ENCODE measurements at regions not wholly inside any gene's neighbourhood (a gene's known extent, or its start where the extent isn't known, plus 50 kb on each side); places are given as distances from the start of the nearest gene placed in this dataset.
"Not testable (repeated sequence)": the region's sequence is repeated elsewhere in the genome, so short reads cannot be mapped to it uniquely, and the experiment has no call there.

DNA sequence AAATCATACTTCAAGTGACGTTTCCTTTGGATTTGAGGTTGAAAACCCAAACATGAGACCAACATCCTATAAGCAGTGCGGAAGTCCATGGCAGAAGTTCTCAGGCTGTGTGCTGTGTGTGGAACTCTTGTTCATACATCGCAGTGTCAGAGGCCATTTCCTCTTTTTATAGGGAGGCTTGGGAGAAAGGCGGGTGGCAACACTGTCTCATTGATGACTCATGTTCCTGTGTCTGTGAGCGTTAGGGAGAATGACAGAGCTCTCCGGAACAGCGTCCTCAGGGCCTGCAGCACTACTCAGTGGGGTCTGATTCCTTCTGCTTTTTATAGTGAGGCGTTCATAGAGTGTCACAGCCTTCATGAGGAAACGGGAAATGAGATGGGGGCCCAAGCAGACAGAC lies 98.8 kb upstream of the BASP1 start:
- H3K4me1 Mint-ChIP-seq (ENCODE audit: low read depth): peaks cover 83% of the 10 kb centered on the region
- peak overlapping the region; percentile 98 for H3K27ac Mint-ChIP-seq
- peak overlapping the region; percentile 74 for H3K4me3 Mint-ChIP-seq
- no peaks in the 10 kb centered on the region; the same call in 1 of the 2 replicates for H3K27me3 Mint-ChIP-seq (ENCODE audit: insufficient read depth)
- TF ChIP-seq CTCF (IDR thresholded peaks at IDR 0.05): no peak
- peak; percentile 94 for DNase-seq
- H3K36me3 Mint-ChIP-seq (ENCODE audit: low read depth): peaks cover 2% of the 10 kb centered on the region; the same call in 1 of the 2 replicates
- H3K9me3 Mint-ChIP-seq: no peaks in the 10 kb centered on the region

DNA sequence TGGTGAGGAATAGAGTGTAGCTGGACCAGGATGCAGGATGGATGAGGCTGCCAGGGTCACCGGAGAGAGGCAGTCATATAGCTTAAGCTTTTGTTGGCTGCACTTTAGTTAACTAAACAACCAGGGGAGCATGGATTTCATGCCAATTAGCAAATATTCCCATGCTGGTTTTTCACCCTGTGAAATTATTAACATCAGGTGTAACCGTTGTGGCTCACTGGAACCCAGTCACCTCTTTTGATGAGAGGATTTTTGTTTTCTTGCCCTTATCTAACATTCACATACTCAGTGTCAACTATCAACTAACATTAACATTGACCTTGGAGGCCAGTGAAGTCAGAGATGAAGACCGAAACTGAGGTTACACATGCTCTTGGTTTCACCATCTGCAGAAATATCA lies 97.2 kb upstream of the BASP1 start:
- H3K4me3 Mint-ChIP-seq: no peak overlapping the region
- peaks cover 8% of the 10 kb centered on the region; the same call in 1 of the 2 replicates for H3K36me3 Mint-ChIP-seq (ENCODE audit: low read depth)
- H3K27me3 Mint-ChIP-seq (ENCODE audit: insufficient read depth): peaks cover 4% of the 10 kb centered on the region
- no peak for TF ChIP-seq CTCF (IDR thresholded peaks at IDR 0.05)
- no peak for DNase-seq
- H3K27ac Mint-ChIP-seq: peak overlapping the region; percentile 61
- H3K9me3 Mint-ChIP-seq: no peaks in the 10 kb centered on the region
- H3K4me1 Mint-ChIP-seq (ENCODE audit: low read depth): peaks cover 83% of the 10 kb centered on the region

GRCh38 chr5:17121776-17122175 lies 95.7 kb upstream of the BASP1 start:
- peaks cover 8% of the 10 kb centered on the region; the same call in 1 of the 2 replicates for H3K36me3 Mint-ChIP-seq (ENCODE audit: low read depth)
- H3K27me3 Mint-ChIP-seq (ENCODE audit: insufficient read depth): peaks cover 4% of the 10 kb centered on the region
- TF ChIP-seq CTCF (IDR thresholded peaks at IDR 0.05): no peak
- no peak for DNase-seq
- H3K9me3 Mint-ChIP-seq: no peaks in the 10 kb centered on the region
- no peak overlapping the region; the same call in 1 of the 2 replicates for H3K27ac Mint-ChIP-seq
- H3K4me1 Mint-ChIP-seq (ENCODE audit: low read depth): peaks cover 85% of the 10 kb centered on the region
- H3K4me3 Mint-ChIP-seq: no peak overlapping the region

DNA sequence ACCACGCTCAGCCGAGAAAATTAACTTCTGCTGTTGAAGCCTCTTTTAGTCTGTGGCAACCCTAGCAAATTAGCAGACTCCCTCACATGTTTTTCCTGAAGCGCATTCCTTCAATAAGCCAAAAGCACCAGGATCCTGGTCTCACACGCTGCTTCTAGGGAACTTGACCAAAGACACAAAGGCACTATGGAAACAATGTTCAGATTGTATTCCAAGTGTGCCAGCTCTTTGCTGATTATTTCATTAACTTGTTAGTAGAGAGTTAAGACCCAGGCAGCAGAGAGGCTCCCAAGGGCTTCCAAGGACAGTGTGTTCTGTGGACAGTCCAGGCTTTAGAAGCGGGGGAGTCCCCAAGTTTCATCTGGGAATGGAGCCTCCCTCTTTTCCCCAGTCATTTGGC lies 94.4 kb upstream of the BASP1 start:
- Mint-ChIP-seq H3K36me3 (ENCODE audit: low read depth) (peaks cover 8% of the 10 kb centered on the region; the same call in 1 of the 2 replicates), H3K4me3 (no peak overlapping the region), H3K9me3 (no peaks in the 10 kb centered on the region), H3K4me1 (ENCODE audit: low read depth) (peaks cover 91% of the 10 kb centered on the region), H3K27me3 (ENCODE audit: insufficient read depth) (peaks cover 6% of the 10 kb centered on the region), H3K27ac (no peak overlapping the region)
- TF ChIP-seq CTCF (IDR thresholded peaks at IDR 0.05): no peak
- DNase-seq: no peak

DNA sequence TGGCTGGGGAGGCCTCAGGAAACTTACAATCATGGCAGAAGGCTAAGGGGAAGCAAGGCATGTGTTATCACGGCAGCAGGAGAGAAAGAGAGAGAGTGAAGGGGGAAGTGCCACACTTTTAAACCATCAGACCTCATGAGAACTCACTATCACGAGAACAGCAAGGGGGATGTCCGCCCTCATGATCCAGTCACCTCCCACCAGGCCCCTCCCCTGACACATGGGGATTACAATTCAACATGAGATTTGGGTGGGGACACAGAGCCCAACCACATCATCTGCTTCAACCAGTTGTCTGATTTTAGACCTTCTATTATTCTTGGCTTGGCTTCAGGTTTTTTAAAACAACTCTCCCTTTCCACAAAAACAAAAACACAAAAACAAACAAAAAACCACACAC lies 93.7 kb upstream of the BASP1 start:
- H3K4me1 Mint-ChIP-seq (ENCODE audit: low read depth): peaks cover 91% of the 10 kb centered on the region
- not testable (repeated sequence) for DNase-seq

GRCh38 chr5:17127743-17128231 lies 89.6 kb upstream of the BASP1 start:
- Mint-ChIP-seq H3K27me3 (ENCODE audit: insufficient read depth) (peaks cover 8% of the 10 kb centered on the region), H3K9me3 (no peaks in the 10 kb centered on the region), H3K27ac (peak overlapping the region; percentile 94), H3K36me3 (ENCODE audit: low read depth) (peaks cover 24% of the 10 kb centered on the region), H3K4me3 (peak overlapping the region; percentile 78), H3K4me1 (ENCODE audit: low read depth) (peaks cover 92% of the 10 kb centered on the region)
- peak; percentile 87 for DNase-seq
- TF ChIP-seq CTCF (IDR thresholded peaks at IDR 0.05): no peak

More for the DNA sequence above, 93.7 kb upstream of the BASP1 start:
- not testable (repeated sequence) for H3K36me3 Mint-ChIP-seq (ENCODE audit: low read depth); H3K9me3 Mint-ChIP-seq; H3K4me3 Mint-ChIP-seq; H3K27me3 Mint-ChIP-seq (ENCODE audit: insufficient read depth)
- H3K27ac Mint-ChIP-seq: peak overlapping the region; percentile 59
